Upper lobe of left lung (tissue), 4 donors: ENCODE measurements at regions not wholly inside any gene's neighbourhood (a gene's known extent, or its start where the extent isn't known, plus 50 kb on each side); places are given as distances from the start of the nearest gene placed in this dataset.

Experiments used
- CTCF ChIP-seq, 6 experiments: fragments of 450-650 bp in 4 of 6; fragments of 200-600 bp in 2 of 6; sonication (generic) in 2 of 6; IDR thresholded peaks; one replicate each; pipeline ENCODE4 v1.5.1; 2016 to 2019; ENCODE audit warnings: antibody characterized with exemption in 6 of 6
- POLR2A ChIP-seq, 4 donors: fragments of 450-650 bp; IDR thresholded peaks; one replicate each; pipeline ENCODE4 v1.5.1; 2016 to 2017; ENCODE audit warnings: antibody characterized with exemption in 4 of 4, mild to moderate bottlenecking in 2 of 4
- POLR2AphosphoS5 ChIP-seq, 2 donors: sonication (generic); formaldehyde crosslinking; IDR thresholded peaks; one replicate each; pipeline ENCODE4 v1.5.1; 2017; ENCODE audit warnings: antibody characterized with exemption in 2 of 2

GRCh38 chr7:146028251-146028750, 88.3 kb upstream of the CNTNAP2 start:
- TF ChIP-seq CTCF (IDR thresholded peaks at IDR 0.05) (no peak), POLR2A (IDR thresholded peaks at IDR 0.05) (no peak), POLR2AphosphoS5 (IDR thresholded peaks at IDR 0.05) (no peak)
